ENCODE measurements at regions not wholly inside any gene's neighbourhood (a gene's known extent, or its start where the extent isn't known, plus 50 kb on each side); places are given as distances from the start of the nearest gene placed in this dataset.

GRCh38 chr4:120520761-120521160 is 401.8 kb downstream of the PRDM5 start:
- no peak for TF ChIP-seq CTCF (IDR thresholded peaks at IDR 0.05)
- TF ChIP-seq POLR2AphosphoS5 (IDR thresholded peaks at IDR 0.05; ENCODE audit: low read depth, low read length) = no peak
- TF ChIP-seq REST (IDR thresholded peaks at IDR 0.05; ENCODE audit: insufficient read depth in 1 of 2, low read depth in 2 of 2, low read length in 1 of 2) = no peak

Data from Panc1 (cell line).